GM12878 (cell line): ENCODE measurements at regions not wholly inside any gene's neighbourhood (a gene's known extent, or its start where the extent isn't known, plus 50 kb on each side); places are given as distances from the start of the nearest gene placed in this dataset.

Source experiments
- ATAC-seq: fragments of 200-7000 bp; cut with Tn5 transposase; 3 replicates; pipeline ENCODE4 v1.9.1; 2020; ENCODE audit warnings: mild to moderate bottlenecking, moderate library complexity
- BruUV-seq: library from RNA; stranded (reverse); fragments of 400-500 nt; replicated peaks from 2 replicates; lab custom pipeline; 2021; lab: Mats Ljungman, UMichigan
- CTCF ChIA-PET: fragments of 300-600 bp; sonication (Branson Sonifier 250); formaldehyde crosslinking; extraction: SDS; loops from one replicate; lab custom pipeline; 2021; ENCODE audit warnings: inconsistent platforms; lab: Yijun Ruan, JAX
- POLR2A ChIA-PET: fragments of 350-600 bp; formaldehyde crosslinking; extraction: SDS; loops from one replicate; lab custom pipeline; 2021; ENCODE audit warnings: inconsistent platforms; lab: Charles Lee
- RAD21 ChIA-PET: fragments of 300-600 bp; sonication (Branson Sonifier 250); formaldehyde crosslinking; loops from one replicate; lab custom pipeline; 2023; ENCODE audit warnings: antibody characterized with exemption; ENCODE audit not compliant: unreplicated experiment; lab: Charles Lee
- SMC1A ChIA-PET: fragments of 300-600 bp; sonication (Branson Sonifier 250); formaldehyde crosslinking; loops from one replicate; lab custom pipeline; 2023; ENCODE audit not compliant: unreplicated experiment, uncharacterized antibody; lab: Charles Lee
- DNase-seq: peaks from one replicate; pipeline ENCODE4 v3.0.0-alpha.2; 2011; ENCODE audit warnings: low read depth, low spot score
- FAIRE-seq: peaks from 3 replicates; lab custom pipeline; 2011; peaks lifted over from hg19 to GRCh38; lab: Jason Lieb, UNC
- H2AFZ ChIP-seq: 2 replicates; pipeline ENCODE4 v1.6.0; 2011; ENCODE audit warnings: low read depth, low read length, control low read depth; ENCODE audit not compliant: control insufficient read depth
- H3K27ac ChIP-seq: 2 replicates; pipeline ENCODE4 v1.5.1; 2011; ENCODE audit warnings: control low read depth; ENCODE audit not compliant: control insufficient read depth, insufficient read depth
- H3K27me3 ChIP-seq, 2 experiments: replicated peaks in 1 of 2; 2 replicates each; pipeline versions ENCODE4 v1.6.0 to v1.6.1; 2011; ENCODE audit warnings: low read length in 1 of 2; ENCODE audit not compliant: control insufficient read depth in 2 of 2, insufficient read depth in 2 of 2
- H3K36me3 ChIP-seq, 2 experiments: 2 replicates each; pipeline ENCODE4 v1.5.1; 2011; ENCODE audit warnings: low read length in 1 of 2; ENCODE audit not compliant: control insufficient read depth in 2 of 2, insufficient read depth in 2 of 2
- H3K4me1 ChIP-seq: 2 replicates; pipeline ENCODE4 v1.6.1; 2011; ENCODE audit warnings: mild to moderate bottlenecking, low read length, moderate library complexity, mixed read lengths; ENCODE audit not compliant: control insufficient read depth, insufficient read depth
- H3K4me2 ChIP-seq: 2 replicates; pipeline ENCODE4 v1.6.0; 2011; ENCODE audit warnings: control low read depth; ENCODE audit not compliant: control insufficient read depth, insufficient read depth
- H3K4me3 ChIP-seq: fragments of 200-600 bp; sonication (generic); 2 replicates; pipeline ENCODE4 v1.5.1; 2016
- H3K79me2 ChIP-seq: 2 replicates; pipeline ENCODE4 v1.6.0; 2011; ENCODE audit warnings: low read length; ENCODE audit not compliant: control insufficient read depth, insufficient read depth
- H3K9ac ChIP-seq: 2 replicates; pipeline ENCODE4 v1.8.0; 2011; ENCODE audit warnings: low read length, control low read depth, mixed read lengths; ENCODE audit not compliant: control insufficient read depth, insufficient read depth
- H3K9me3 ChIP-seq: replicated peaks from 3 replicates; pipeline ENCODE4 v1.5.1; 2011; ENCODE audit warnings: mild to moderate bottlenecking, low read length; ENCODE audit not compliant: control insufficient read depth, insufficient read depth
- H4K20me1 ChIP-seq: 2 replicates; pipeline ENCODE4 v1.6.0; 2011; ENCODE audit not compliant: control insufficient read depth, insufficient read depth
- ATF3 ChIP-seq: IDR thresholded peaks from 2 replicates; pipeline ENCODE4 v1.6.1; 2011; ENCODE audit warnings: low read depth, mild to moderate bottlenecking, low read length, moderate library complexity, borderline replicate concordance; ENCODE audit errors: extremely low read depth
- BCL11A ChIP-seq: IDR thresholded peaks from 2 replicates; pipeline ENCODE4 v1.6.1; 2011; ENCODE audit warnings: low read depth, low read length
- CBX3 ChIP-seq: fragments of 200-600 bp; sonication (generic); IDR thresholded peaks from 2 replicates; pipeline ENCODE4 v1.6.1; 2016; ENCODE audit warnings: low read depth, borderline replicate concordance
- CREM ChIP-seq: IDR thresholded peaks from 2 replicates; pipeline ENCODE4 v1.6.1; 2014; ENCODE audit warnings: antibody characterized with exemption, low read depth
- CTCF ChIP-seq, 3 experiments: IDR thresholded peaks in 2 of 3; conservative IDR thresholded peaks in 1 of 3; 2 replicates each; pipeline ENCODE4 v1.5.1; 2011; ENCODE audit warnings: low read depth in 3 of 3, low read length in 3 of 3, mild to moderate bottlenecking in 3 of 3, control low read depth in 2 of 3, moderate library complexity in 2 of 3, inconsistent platforms in 1 of 3, mixed read lengths in 1 of 3; ENCODE audit not compliant: control insufficient read depth in 2 of 3, insufficient read depth in 1 of 3; ENCODE audit errors: extremely low read depth in 1 of 3
- HCFC1 ChIP-seq: fragments of 150-350 bp; IDR thresholded peaks from 2 replicates; pipeline ENCODE4 v1.6.1; 2014; ENCODE audit warnings: low read length
- HDAC6 ChIP-seq: fragments of 200-600 bp; sonication (generic); IDR thresholded peaks from one replicate; pipeline ENCODE4 v1.8.0; 2017; ENCODE audit warnings: antibody characterized with exemption; ENCODE audit not compliant: unreplicated experiment
- IKZF1 ChIP-seq: fragments of 450-650 bp; conservative IDR thresholded peaks from 2 replicates; pipeline ENCODE4 v1.6.1; 2017; ENCODE audit warnings: antibody characterized with exemption, mild to moderate bottlenecking
- IRF4 ChIP-seq: IDR thresholded peaks from 2 replicates; pipeline ENCODE4 v1.6.1; 2011; ENCODE audit warnings: low read depth, low read length
- MEF2A ChIP-seq: IDR thresholded peaks from 2 replicates; pipeline ENCODE4 v1.6.1; 2011; ENCODE audit warnings: low read depth, mild to moderate bottlenecking, low read length, moderate library complexity; ENCODE audit not compliant: insufficient read depth
- MLLT1 ChIP-seq: fragments of 450-650 bp; IDR thresholded peaks from 2 replicates; pipeline ENCODE4 v1.6.1; 2016; ENCODE audit warnings: mild to moderate bottlenecking
- PAX8 ChIP-seq: fragments of 450-650 bp; IDR thresholded peaks from 2 replicates; pipeline ENCODE4 v1.6.1; 2017; ENCODE audit warnings: mild to moderate bottlenecking, moderate library complexity
- POLR2A ChIP-seq: IDR thresholded peaks from 2 replicates; pipeline ENCODE4 v1.6.1; 2011; ENCODE audit warnings: low read depth, mild to moderate bottlenecking, low read length
- RB1 ChIP-seq: fragments of 450-650 bp; formaldehyde crosslinking; IDR thresholded peaks from 2 replicates; pipeline ENCODE4 v1.6.1; 2017; ENCODE audit warnings: mild to moderate bottlenecking, borderline replicate concordance
- RUNX3 ChIP-seq: IDR thresholded peaks from 2 replicates; pipeline ENCODE4 v1.6.1; 2012; ENCODE audit warnings: low read length, inconsistent platforms
- SKIL ChIP-seq: fragments of 450-650 bp; IDR thresholded peaks from 2 replicates; pipeline ENCODE4 v1.6.1; 2017; ENCODE audit warnings: mild to moderate bottlenecking, low read depth, inconsistent platforms; ENCODE audit not compliant: poor library complexity, severe bottlenecking
- TARDBP ChIP-seq: IDR thresholded peaks from 2 replicates; pipeline ENCODE4 v1.6.1; 2016; ENCODE audit warnings: borderline replicate concordance
- ZNF24 ChIP-seq: fragments of 450-650 bp; IDR thresholded peaks from 2 replicates; pipeline ENCODE4 v1.6.1; 2017; ENCODE audit warnings: antibody characterized with exemption, mild to moderate bottlenecking
- ZSCAN29 ChIP-seq: fragments of 450-650 bp; IDR thresholded peaks from 2 replicates; pipeline ENCODE4 v1.6.1; 2017; ENCODE audit warnings: mild to moderate bottlenecking, moderate library complexity
- WGBS: methylation state at CpG from one replicate; pipeline ENCODE4 v1.1.6; 2016; ENCODE audit warnings: low lambda C conversion rate; ENCODE audit not compliant: insufficient replicate concordance, insufficient coverage; ENCODE audit errors: missing lambda C conversion rate; 5-methylcytosine and 5-hydroxymethylcytosine counted together
- in situ Hi-C: fragments of 300-500 bp; cut with MboI; formaldehyde crosslinking; loops from 9 replicates; pipeline ENCODE4 v1.14.3; 2018; ENCODE audit warnings: mixed read lengths
- intact Hi-C: fragments of 100-400 bp; cut with micrococcal nuclease; formaldehyde crosslinking; loops from one replicate; pipeline ENCODE4 v1.14.2; 2022; ENCODE audit not compliant: unreplicated experiment

GRCh38 chr1:185574139-185574875, 159.9 kb upstream of the HMCN1 start:
- H3K9ac ChIP-seq, result no peak overlapping the region
- WGBS, result 74% methylated on average over 4 of the region's 4 CpGs
- FAIRE-seq, result no peak
- intact Hi-C loops, result no loop called here
- in situ Hi-C loops, result no loop called here
- H3K4me1 ChIP-seq, result no peaks in the 10 kb centered on the region
- ChIA-PET POLR2A (no interaction called here), CTCF (interaction anchor here (0.7 to 3.8 kb wide), 3 partner anchors 16 to 335 kb away, joined by 3 to 21 read pairs (median 3); no protein-coding TSS in a partner anchor), SMC1A (interaction anchor here (0.8 to 2.3 kb wide), 4 partner anchors 20 to 100 kb away, joined by 3 to 9 read pairs (median 4); no protein-coding TSS in a partner anchor), RAD21 (interaction anchor here (0.8 kb wide), 1 partner anchor 257 kb away, joined by 3 read pairs; the partner anchor contains the start of gene IVNS1ABP)
- no peak overlapping the region for H3K4me2 ChIP-seq
- peaks cover 3% of the 10 kb centered on the region; the same call in 2 of the 3 replicates for H3K9me3 ChIP-seq
- no peak for ATAC-seq
- no peaks in the 10 kb centered on the region for H4K20me1 ChIP-seq
- H3K79me2 ChIP-seq, result no peaks in the 10 kb centered on the region
- TF ChIP-seq MLLT1 (no peak), ZSCAN29 (no peak), IKZF1 (no peak), IRF4 (no peak), RB1 (no peak), CTCF (IDR thresholded peaks at IDR 0.05 in 2 of 3, conservative IDR thresholded peaks at IDR 0.05 in 1 of 3; ENCODE audit: control insufficient read depth in 2 of 3, extremely low read depth in 1 of 3, insufficient read depth in 1 of 3, low read depth in 3 of 3, low read length in 3 of 3) (no peak), HDAC6 (no peak), ATF3 (no peak), SKIL (no peak), POLR2A (no peak), ZNF24 (no peak), CBX3 (no peak), CREM (no peak), MEF2A (no peak), RUNX3 (no peak), BCL11A (no peak), HCFC1 (no peak), PAX8 (no peak), TARDBP (no peak)
- H3K36me3 ChIP-seq, result no peaks in the 10 kb centered on the region
- no peak for DNase-seq
- H3K4me3 ChIP-seq, result no peak overlapping the region
- no TSS peak for BruUV-seq
- H3K27me3 ChIP-seq, result no peaks in the 10 kb centered on the region
- no peak overlapping the region for H3K27ac ChIP-seq
- H2AFZ ChIP-seq, result no peak overlapping the region
